ENCODE measurements at regions not wholly inside any gene's neighbourhood (a gene's known extent, or its start where the extent isn't known, plus 50 kb on each side); places are given as distances from the start of the nearest gene placed in this dataset.

DNA sequence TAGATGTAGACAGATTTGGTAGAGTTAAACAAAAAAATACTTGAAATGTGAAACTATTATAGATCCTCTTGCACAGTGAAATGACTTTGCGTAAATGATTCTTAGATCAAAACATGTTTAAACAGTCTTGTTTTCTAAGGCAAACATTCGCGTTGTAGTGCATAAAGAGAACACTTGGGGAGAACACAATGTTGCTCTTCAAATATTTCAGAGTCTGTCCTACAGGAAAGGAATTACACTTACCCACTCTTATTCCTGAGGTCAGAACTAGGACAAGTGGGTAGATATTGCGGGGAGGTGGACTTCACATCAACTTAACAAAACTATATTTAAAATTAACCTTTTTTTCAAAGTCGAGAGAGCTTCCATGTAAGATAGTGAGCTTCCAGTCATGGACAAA lies 183.5 kb upstream of the PCSK2 start:
- TF ChIP-seq POLR2A (IDR thresholded peaks at IDR 0.05): no peak
- TF ChIP-seq, protein P1, sequence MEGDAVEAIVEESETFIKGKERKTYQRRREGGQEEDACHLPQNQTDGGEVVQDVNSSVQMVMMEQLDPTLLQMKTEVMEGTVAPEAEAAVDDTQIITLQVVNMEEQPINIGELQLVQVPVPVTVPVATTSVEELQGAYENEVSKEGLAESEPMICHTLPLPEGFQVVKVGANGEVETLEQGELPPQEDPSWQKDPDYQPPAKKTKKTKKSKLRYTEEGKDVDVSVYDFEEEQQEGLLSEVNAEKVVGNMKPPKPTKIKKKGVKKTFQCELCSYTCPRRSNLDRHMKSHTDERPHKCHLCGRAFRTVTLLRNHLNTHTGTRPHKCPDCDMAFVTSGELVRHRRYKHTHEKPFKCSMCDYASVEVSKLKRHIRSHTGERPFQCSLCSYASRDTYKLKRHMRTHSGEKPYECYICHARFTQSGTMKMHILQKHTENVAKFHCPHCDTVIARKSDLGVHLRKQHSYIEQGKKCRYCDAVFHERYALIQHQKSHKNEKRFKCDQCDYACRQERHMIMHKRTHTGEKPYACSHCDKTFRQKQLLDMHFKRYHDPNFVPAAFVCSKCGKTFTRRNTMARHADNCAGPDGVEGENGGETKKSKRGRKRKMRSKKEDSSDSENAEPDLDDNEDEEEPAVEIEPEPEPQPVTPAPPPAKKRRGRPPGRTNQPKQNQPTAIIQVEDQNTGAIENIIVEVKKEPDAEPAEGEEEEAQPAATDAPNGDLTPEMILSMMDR (IDR thresholded peaks at IDR 0.05): no peak
- TF ChIP-seq POLR2AphosphoS5 (IDR thresholded peaks at IDR 0.05): no peak

Measured in stomach (tissue), 4 donors.